ENCODE measurements at regions not wholly inside any gene's neighbourhood (a gene's known extent, or its start where the extent isn't known, plus 50 kb on each side); places are given as distances from the start of the nearest gene placed in this dataset.

DNA sequence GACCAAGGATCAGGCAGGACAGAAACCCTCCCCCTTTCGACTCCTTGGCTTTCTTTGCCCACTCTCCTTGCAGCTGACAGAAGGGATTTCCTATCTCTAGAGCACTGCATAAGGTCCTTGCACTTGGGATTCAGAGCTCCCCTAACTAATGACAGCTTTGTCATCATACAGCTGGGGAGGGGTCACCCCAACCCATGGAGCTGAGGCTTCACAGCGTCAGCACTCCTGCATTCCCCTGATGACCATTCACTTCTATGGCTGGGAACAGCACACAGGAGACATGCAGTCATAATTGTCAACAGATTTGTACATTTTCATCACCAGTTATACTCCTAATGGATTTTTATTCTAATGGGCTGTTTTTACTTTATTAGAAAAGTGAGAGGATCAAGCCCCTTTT is 161.7 kb upstream of the C1orf87 start:
- H3K9me3 Mint-ChIP-seq, result peaks cover 4% of the 10 kb centered on the region; the same call in 1 of the 2 replicates
- no peak overlapping the region for H3K4me3 Mint-ChIP-seq
- no peak overlapping the region for H3K27ac Mint-ChIP-seq
- H3K36me3 Mint-ChIP-seq, result no peaks in the 10 kb centered on the region
- no peak for TF ChIP-seq ESRRA (CRISPR knock-in tag; IDR thresholded peaks at IDR 0.05; ENCODE audit: borderline replicate concordance)
- TF ChIP-seq ATF1 (CRISPR knock-in tag; IDR thresholded peaks at IDR 0.05), result no peak
- no peak for TF ChIP-seq FOXP1 (CRISPR knock-in tag; IDR thresholded peaks at IDR 0.05; ENCODE audit: borderline replicate concordance)
- ChIA-PET POLR2A (no interaction called here), CTCF (interaction anchor here (0.7 to 1.6 kb wide), 2 partner anchors 46 to 565 kb away, joined by 3 to 5 read pairs; no protein-coding TSS in a partner anchor)
- H3K27me3 Mint-ChIP-seq (ENCODE audit: low read depth), result 0 out of 2 replicates have a peak, but pooled peaks cover 3% of the 10 kb centered on the region
- ATAC-seq, result no peak
- H3K4me1 Mint-ChIP-seq, result no peaks in the 10 kb centered on the region
- DNase-seq (ENCODE audit: low spot score), result no peak

DNA sequence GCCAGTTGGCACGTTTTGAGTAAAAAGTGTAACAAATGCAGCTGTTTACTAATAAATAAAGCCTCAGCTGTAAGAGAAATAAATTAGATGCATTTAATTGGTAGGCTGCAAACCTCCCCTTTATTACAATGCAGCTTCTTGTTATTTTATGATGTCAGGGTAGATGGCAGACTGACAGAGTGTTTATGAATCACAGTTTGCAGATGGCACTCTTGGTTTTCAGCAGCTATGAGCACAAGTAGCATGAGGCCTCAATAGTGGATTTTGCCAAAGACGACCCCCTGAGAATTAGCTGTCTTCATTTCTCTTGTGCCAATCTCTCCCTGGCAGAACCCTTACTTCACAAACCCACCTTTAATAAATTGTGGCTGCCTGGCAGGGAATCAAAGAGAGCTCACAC is 161.2 kb upstream of the C1orf87 start:
- no peak for ATAC-seq

DNA sequence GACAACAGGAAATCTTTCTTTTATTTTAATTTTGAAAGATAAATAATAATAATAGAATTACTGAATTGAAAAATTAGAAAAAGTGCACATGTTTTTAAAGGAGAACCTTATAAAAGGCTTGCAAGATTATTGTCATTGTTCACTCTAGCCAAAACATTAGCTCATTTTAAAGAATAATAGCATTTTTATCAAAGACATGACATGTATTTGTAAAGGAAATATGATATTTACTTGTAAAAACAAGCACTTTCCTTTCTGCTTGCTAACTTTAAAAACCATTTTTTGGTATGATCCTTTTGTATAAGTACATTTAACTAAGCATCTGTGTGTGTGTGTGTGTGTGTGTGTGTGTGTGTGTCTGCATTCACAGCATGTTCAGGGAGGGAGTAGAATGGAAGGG is 156.3 kb upstream of the C1orf87 start:
- no peaks in the 10 kb centered on the region for H3K36me3 Mint-ChIP-seq
- peaks cover 13% of the 10 kb centered on the region; the same call in 1 of the 2 replicates for H3K9me3 Mint-ChIP-seq
- no peak overlapping the region for H3K27ac Mint-ChIP-seq
- ChIA-PET CTCF (no interaction called here), POLR2A (no interaction called here)
- H3K27me3 Mint-ChIP-seq (ENCODE audit: low read depth), result 0 out of 2 replicates have a peak, but pooled peaks cover 3% of the 10 kb centered on the region
- no peak for ATAC-seq
- H3K4me3 Mint-ChIP-seq, result no peak overlapping the region
- DNase-seq (ENCODE audit: low spot score), result no peak
- H3K4me1 Mint-ChIP-seq, result 0 out of 2 replicates have a peak, but pooled peaks cover 4% of the 10 kb centered on the region
- TF ChIP-seq NFE2L1 (CRISPR knock-in tag; IDR thresholded peaks at IDR 0.05) (no peak), TP53 (CRISPR knock-in tag; IDR thresholded peaks at IDR 0.05) (no peak), SP1 (CRISPR knock-in tag; conservative IDR thresholded peaks at IDR 0.05) (no peak), ZNF219 (CRISPR knock-in tag; IDR thresholded peaks at IDR 0.05; ENCODE audit: borderline replicate concordance) (no peak), KAT7 (CRISPR knock-in tag; IDR thresholded peaks at IDR 0.05; ENCODE audit: borderline replicate concordance) (no peak), NR2C2 (CRISPR knock-in tag; IDR thresholded peaks at IDR 0.05) (no peak), NFATC4 (CRISPR knock-in tag; IDR thresholded peaks at IDR 0.05) (no peak)
- TF ChIP-seq, protein P1, sequence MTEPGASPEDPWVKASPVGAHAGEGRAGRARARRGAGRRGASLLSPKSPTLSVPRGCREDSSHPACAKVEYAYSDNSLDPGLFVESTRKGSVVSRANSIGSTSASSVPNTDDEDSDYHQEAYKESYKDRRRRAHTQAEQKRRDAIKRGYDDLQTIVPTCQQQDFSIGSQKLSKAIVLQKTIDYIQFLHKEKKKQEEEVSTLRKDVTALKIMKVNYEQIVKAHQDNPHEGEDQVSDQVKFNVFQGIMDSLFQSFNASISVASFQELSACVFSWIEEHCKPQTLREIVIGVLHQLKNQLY (CRISPR knock-in tag; IDR thresholded peaks at IDR 0.05), result no peak
- TF ChIP-seq, protein P2, sequence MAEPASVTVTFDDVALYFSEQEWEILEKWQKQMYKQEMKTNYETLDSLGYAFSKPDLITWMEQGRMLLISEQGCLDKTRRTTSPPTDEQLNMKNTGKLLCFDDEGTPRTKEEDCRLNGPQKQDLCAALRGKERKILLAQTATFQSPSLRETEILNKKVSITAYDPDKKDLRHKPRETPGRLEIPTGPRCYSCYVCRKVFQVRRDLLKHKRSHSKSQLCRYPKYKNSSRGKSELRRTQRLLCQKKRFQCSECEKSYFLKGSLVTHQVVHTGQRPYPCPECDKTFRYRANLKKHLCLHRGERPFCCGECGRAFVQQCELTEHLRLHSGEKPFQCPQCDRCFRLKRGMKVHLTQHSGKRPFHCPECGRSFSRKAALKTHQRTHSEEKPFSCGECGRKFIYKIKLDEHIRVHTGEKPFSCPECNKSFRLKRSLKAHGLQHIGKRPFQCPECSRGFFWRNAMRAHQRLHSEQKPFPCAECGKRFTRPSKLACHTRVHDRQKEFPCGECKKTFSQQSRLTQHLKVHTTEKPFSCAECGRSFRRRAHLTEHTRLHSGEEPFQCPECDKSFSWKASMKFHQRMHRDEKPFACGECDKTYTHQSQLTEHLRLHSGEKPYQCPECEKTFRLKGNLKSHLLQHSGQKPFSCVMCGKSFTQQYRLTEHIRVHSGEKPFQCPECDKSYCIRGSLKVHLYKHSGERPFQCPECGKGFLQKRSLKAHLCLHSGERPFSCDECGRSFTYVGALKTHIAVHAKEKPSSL (CRISPR knock-in tag; conservative IDR thresholded peaks at IDR 0.05), result no peak
- TF ChIP-seq, protein P3, sequence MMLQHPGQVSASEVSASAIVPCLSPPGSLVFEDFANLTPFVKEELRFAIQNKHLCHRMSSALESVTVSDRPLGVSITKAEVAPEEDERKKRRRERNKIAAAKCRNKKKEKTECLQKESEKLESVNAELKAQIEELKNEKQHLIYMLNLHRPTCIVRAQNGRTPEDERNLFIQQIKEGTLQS (CRISPR knock-in tag; conservative IDR thresholded peaks at IDR 0.05), result no peak
- TF ChIP-seq, protein P4, sequence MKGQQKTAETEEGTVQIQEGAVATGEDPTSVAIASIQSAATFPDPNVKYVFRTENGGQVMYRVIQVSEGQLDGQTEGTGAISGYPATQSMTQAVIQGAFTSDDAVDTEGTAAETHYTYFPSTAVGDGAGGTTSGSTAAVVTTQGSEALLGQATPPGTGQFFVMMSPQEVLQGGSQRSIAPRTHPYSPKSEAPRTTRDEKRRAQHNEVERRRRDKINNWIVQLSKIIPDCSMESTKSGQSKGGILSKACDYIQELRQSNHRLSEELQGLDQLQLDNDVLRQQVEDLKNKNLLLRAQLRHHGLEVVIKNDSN (CRISPR knock-in tag; IDR thresholded peaks at IDR 0.05), result no peak
- TF ChIP-seq, protein P5, sequence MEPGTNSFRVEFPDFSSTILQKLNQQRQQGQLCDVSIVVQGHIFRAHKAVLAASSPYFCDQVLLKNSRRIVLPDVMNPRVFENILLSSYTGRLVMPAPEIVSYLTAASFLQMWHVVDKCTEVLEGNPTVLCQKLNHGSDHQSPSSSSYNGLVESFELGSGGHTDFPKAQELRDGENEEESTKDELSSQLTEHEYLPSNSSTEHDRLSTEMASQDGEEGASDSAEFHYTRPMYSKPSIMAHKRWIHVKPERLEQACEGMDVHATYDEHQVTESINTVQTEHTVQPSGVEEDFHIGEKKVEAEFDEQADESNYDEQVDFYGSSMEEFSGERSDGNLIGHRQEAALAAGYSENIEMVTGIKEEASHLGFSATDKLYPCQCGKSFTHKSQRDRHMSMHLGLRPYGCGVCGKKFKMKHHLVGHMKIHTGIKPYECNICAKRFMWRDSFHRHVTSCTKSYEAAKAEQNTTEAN (CRISPR knock-in tag; IDR thresholded peaks at IDR 0.05), result no peak

More for the DNA sequence above, 161.2 kb upstream of the C1orf87 start:
- no peaks in the 10 kb centered on the region for H3K36me3 Mint-ChIP-seq
- no peak for DNase-seq (ENCODE audit: low spot score)
- H3K4me3 Mint-ChIP-seq, result no peak overlapping the region
- no peak overlapping the region for H3K27ac Mint-ChIP-seq
- no peaks in the 10 kb centered on the region for H3K4me1 Mint-ChIP-seq
- ChIA-PET POLR2A (no interaction called here), CTCF (interaction anchor here (0.7 to 1.6 kb wide), 3 partner anchors 46 to 566 kb away, joined by 3 to 5 read pairs (median 3); no protein-coding TSS in a partner anchor)
- TF ChIP-seq, protein P6, sequence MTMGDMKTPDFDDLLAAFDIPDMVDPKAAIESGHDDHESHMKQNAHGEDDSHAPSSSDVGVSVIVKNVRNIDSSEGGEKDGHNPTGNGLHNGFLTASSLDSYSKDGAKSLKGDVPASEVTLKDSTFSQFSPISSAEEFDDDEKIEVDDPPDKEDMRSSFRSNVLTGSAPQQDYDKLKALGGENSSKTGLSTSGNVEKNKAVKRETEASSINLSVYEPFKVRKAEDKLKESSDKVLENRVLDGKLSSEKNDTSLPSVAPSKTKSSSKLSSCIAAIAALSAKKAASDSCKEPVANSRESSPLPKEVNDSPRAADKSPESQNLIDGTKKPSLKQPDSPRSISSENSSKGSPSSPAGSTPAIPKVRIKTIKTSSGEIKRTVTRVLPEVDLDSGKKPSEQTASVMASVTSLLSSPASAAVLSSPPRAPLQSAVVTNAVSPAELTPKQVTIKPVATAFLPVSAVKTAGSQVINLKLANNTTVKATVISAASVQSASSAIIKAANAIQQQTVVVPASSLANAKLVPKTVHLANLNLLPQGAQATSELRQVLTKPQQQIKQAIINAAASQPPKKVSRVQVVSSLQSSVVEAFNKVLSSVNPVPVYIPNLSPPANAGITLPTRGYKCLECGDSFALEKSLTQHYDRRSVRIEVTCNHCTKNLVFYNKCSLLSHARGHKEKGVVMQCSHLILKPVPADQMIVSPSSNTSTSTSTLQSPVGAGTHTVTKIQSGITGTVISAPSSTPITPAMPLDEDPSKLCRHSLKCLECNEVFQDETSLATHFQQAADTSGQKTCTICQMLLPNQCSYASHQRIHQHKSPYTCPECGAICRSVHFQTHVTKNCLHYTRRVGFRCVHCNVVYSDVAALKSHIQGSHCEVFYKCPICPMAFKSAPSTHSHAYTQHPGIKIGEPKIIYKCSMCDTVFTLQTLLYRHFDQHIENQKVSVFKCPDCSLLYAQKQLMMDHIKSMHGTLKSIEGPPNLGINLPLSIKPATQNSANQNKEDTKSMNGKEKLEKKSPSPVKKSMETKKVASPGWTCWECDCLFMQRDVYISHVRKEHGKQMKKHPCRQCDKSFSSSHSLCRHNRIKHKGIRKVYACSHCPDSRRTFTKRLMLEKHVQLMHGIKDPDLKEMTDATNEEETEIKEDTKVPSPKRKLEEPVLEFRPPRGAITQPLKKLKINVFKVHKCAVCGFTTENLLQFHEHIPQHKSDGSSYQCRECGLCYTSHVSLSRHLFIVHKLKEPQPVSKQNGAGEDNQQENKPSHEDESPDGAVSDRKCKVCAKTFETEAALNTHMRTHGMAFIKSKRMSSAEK (CRISPR knock-in tag; IDR thresholded peaks at IDR 0.05; ENCODE audit: borderline replicate concordance), result no peak
- TF ChIP-seq NFYB (CRISPR knock-in tag; conservative IDR thresholded peaks at IDR 0.05; ENCODE audit: low read depth) (no peak), GTF2I (CRISPR knock-in tag; conservative IDR thresholded peaks at IDR 0.05) (no peak), ZNF317 (CRISPR knock-in tag; IDR thresholded peaks at IDR 0.05; ENCODE audit: borderline replicate concordance, low read depth) (no peak), OVOL2 (CRISPR knock-in tag; IDR thresholded peaks at IDR 0.05; ENCODE audit: borderline replicate concordance) (no peak), TEAD4 (CRISPR knock-in tag; IDR thresholded peaks at IDR 0.05) (no peak), TP53 (CRISPR knock-in tag; IDR thresholded peaks at IDR 0.05) (no peak)
- TF ChIP-seq, protein P7, sequence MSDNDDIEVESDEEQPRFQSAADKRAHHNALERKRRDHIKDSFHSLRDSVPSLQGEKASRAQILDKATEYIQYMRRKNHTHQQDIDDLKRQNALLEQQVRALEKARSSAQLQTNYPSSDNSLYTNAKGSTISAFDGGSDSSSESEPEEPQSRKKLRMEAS (CRISPR knock-in tag; IDR thresholded peaks at IDR 0.05), result no peak
- 0 out of 2 replicates have a peak, but pooled peaks cover 3% of the 10 kb centered on the region for H3K27me3 Mint-ChIP-seq (ENCODE audit: low read depth)
- H3K9me3 Mint-ChIP-seq, result peaks cover 4% of the 10 kb centered on the region; the same call in 1 of the 2 replicates
